A673 (cell line): ENCODE measurements at regions not wholly inside any gene's neighbourhood (a gene's known extent, or its start where the extent isn't known, plus 50 kb on each side); places are given as distances from the start of the nearest gene placed in this dataset.

Source experiments
- BruUV-seq: library from RNA; stranded (reverse); fragments of 400-500 nt; replicated peaks from 2 replicates; lab custom pipeline; 2021; lab: Mats Ljungman, UMichigan
- CTCF ChIA-PET: fragments of 300-600 bp; sonication (Branson Sonifier 250); formaldehyde crosslinking; loops from one replicate; lab custom pipeline; 2022; ENCODE audit warnings: antibody characterized with exemption; lab: Charles Lee
- POLR2A ChIA-PET: fragments of 300-600 bp; sonication (Branson Sonifier 250); formaldehyde crosslinking; loops from one replicate; lab custom pipeline; 2022; ENCODE audit warnings: antibody characterized with exemption; ENCODE audit not compliant: low non-redundant PET; lab: Charles Lee
- DNase-seq: peaks from one replicate; pipeline ENCODE4 v3.0.0-alpha.2; 2015; ENCODE audit warnings: low spot score
- H3K27ac ChIP-seq: fragments of 200-600 bp; sonication (generic); 2 replicates; pipeline ENCODE4 v1.5.1; 2016; ENCODE audit warnings: mixed run types, low read depth, mild to moderate bottlenecking, mixed read lengths, antibody characterized with exemption, low read length; ENCODE audit not compliant: poor library complexity, severe bottlenecking
- H3K27me3 ChIP-seq: fragments of 200-600 bp; sonication (generic); replicated peaks from 2 replicates; pipeline ENCODE4 v1.6.1; 2017; ENCODE audit warnings: mixed run types, low read depth, mild to moderate bottlenecking, mixed read lengths, antibody characterized with exemption, low read length; ENCODE audit not compliant: insufficient read depth, poor library complexity
- H3K36me3 ChIP-seq: fragments of 200-600 bp; sonication (generic); 2 replicates; pipeline ENCODE4 v1.6.1; 2016; ENCODE audit warnings: mixed run types, mild to moderate bottlenecking, mixed read lengths, antibody characterized with exemption, low read length; ENCODE audit not compliant: insufficient read depth, poor library complexity, severe bottlenecking
- H3K4me1 ChIP-seq: fragments of 200-600 bp; sonication (generic); 2 replicates; pipeline ENCODE4 v1.6.1; 2017; ENCODE audit warnings: mixed run types, mild to moderate bottlenecking, mixed read lengths, antibody characterized with exemption, low read length; ENCODE audit not compliant: insufficient read depth, poor library complexity, severe bottlenecking
- H3K4me3 ChIP-seq: fragments of 200-600 bp; sonication (generic); 2 replicates; pipeline ENCODE4 v1.5.1; 2016; ENCODE audit warnings: low read depth, mixed run types, mild to moderate bottlenecking, mixed read lengths, low read length; ENCODE audit not compliant: poor library complexity, severe bottlenecking
- H3K9me3 ChIP-seq: fragments of 200-600 bp; sonication (generic); 2 replicates; pipeline ENCODE4 v1.6.1; 2016; ENCODE audit warnings: mixed run types, low read depth, mild to moderate bottlenecking, mixed read lengths, antibody characterized with exemption, low read length; ENCODE audit not compliant: poor library complexity, severe bottlenecking
- CTCF ChIP-seq: fragments of 300-800, 200-600 bp; sonication (generic); conservative IDR thresholded peaks from 2 replicates; pipeline ENCODE4 v1.5.1; 2017; ENCODE audit warnings: low read depth, mild to moderate bottlenecking, antibody characterized with exemption, low read length, moderate library complexity, mixed read lengths
- EZH2 ChIP-seq: fragments of 200-600 bp; sonication (generic); IDR thresholded peaks from 2 replicates; pipeline ENCODE4 v1.6.1; 2017; ENCODE audit warnings: borderline replicate concordance, low read depth, mild to moderate bottlenecking, mixed read lengths, antibody characterized with exemption, low read length; ENCODE audit not compliant: poor library complexity, severe bottlenecking
- intact Hi-C: fragments of 100-400 bp; cut with micrococcal nuclease; formaldehyde crosslinking; loops from one replicate; pipeline ENCODE4 v1.10.0; 2022; ENCODE audit not compliant: unreplicated experiment

GRCh38 chr2:238635647-238636051 lies 208.9 kb downstream of the ASB1 start:
- no TSS peak for BruUV-seq
- POLR2A ChIA-PET, result no interaction called here
- CTCF ChIA-PET, result no interaction called here

GRCh38 chr2:238636269-238637073 lies 209.7 kb downstream of the ASB1 start:
- DNase-seq, result peak; percentile 18
- Histone ChIP-seq H3K27me3 (peaks cover 19% of the 10 kb centered on the region), H3K4me1 (no peaks in the 10 kb centered on the region), H3K27ac (no peak overlapping the region), H3K36me3 (no peaks in the 10 kb centered on the region), H3K9me3 (no peaks in the 10 kb centered on the region), H3K4me3 (no peak overlapping the region)
- POLR2A ChIA-PET, result no interaction called here
- CTCF ChIA-PET, result no interaction called here
- intact Hi-C loops, result no loop called here
- TF ChIP-seq EZH2 (no peak), CTCF (no peak)
- BruUV-seq, result no TSS peak

More at GRCh38 chr2:238635647-238636051, 208.9 kb downstream of the ASB1 start:
- H3K9me3 ChIP-seq, result no peaks in the 10 kb centered on the region
- no peak for DNase-seq
- no peak overlapping the region for H3K27ac ChIP-seq
- H3K27me3 ChIP-seq, result peaks cover 15% of the 10 kb centered on the region
- H3K4me3 ChIP-seq, result no peak overlapping the region
- intact Hi-C loops, result no loop called here
- TF ChIP-seq CTCF (no peak), EZH2 (no peak)
- no peaks in the 10 kb centered on the region for H3K4me1 ChIP-seq
- no peaks in the 10 kb centered on the region for H3K36me3 ChIP-seq

GRCh38 chr2:238638100-238638981 lies 209.5 kb upstream of the TWIST2 start:
- BruUV-seq, result no TSS peak
- CTCF ChIA-PET, result interaction anchor here (0.6 kb wide), 1 partner anchor 19 kb away, joined by 5 read pairs; no protein-coding TSS in a partner anchor
- intact Hi-C loops, result no loop called here

More at GRCh38 chr2:238638100-238638981, 209.5 kb upstream of the TWIST2 start:
- Histone ChIP-seq H3K9me3 (no peaks in the 10 kb centered on the region), H3K27me3 (peaks cover 19% of the 10 kb centered on the region), H3K4me1 (no peaks in the 10 kb centered on the region), H3K4me3 (no peak overlapping the region), H3K36me3 (no peaks in the 10 kb centered on the region), H3K27ac (no peak overlapping the region)
- POLR2A ChIA-PET, result no interaction called here
- TF ChIP-seq CTCF, result no peak
- TF ChIP-seq EZH2, result no peak
- DNase-seq, result no peak
